ENCODE measurements at regions not wholly inside any gene's neighbourhood (a gene's known extent, or its start where the extent isn't known, plus 50 kb on each side); places are given as distances from the start of the nearest gene placed in this dataset.

- peaks cover 37% of the 10 kb centered on the region for H3K4me1 ChIP-seq (ENCODE audit: insufficient read depth, low read length, poor library complexity, severe bottlenecking)
- no peak overlapping the region for H3K27ac ChIP-seq (ENCODE audit: low read depth, low read length, poor library complexity, severe bottlenecking)
These were observed 115.7 kb downstream of the RPL22L1 start for GRCh38 chr3:170754311-170754693.

GRCh38 chr3:170753421-170754310, 116.3 kb downstream of the RPL22L1 start:
- Histone ChIP-seq H3K4me1 (ENCODE audit: insufficient read depth, low read length, poor library complexity, severe bottlenecking) (peaks cover 37% of the 10 kb centered on the region), H3K27me3 (replicated peaks; ENCODE audit: insufficient read depth, low read depth, low read length, poor library complexity) (no peaks in the 10 kb centered on the region), H3K27ac (ENCODE audit: low read depth, low read length, poor library complexity, severe bottlenecking) (no peak overlapping the region), H3K36me3 (ENCODE audit: insufficient read depth, low read length, poor library complexity, severe bottlenecking) (no peaks in the 10 kb centered on the region), H3K4me3 (ENCODE audit: low read depth, low read length, poor library complexity, severe bottlenecking) (no peak overlapping the region), H3K9me3 (ENCODE audit: low read depth, low read length, poor library complexity, severe bottlenecking) (no peaks in the 10 kb centered on the region)
- CTCF ChIA-PET, result no interaction called here
- no TSS peak for BruUV-seq (replicated peaks)
- intact Hi-C loops (cut with micrococcal nuclease; ENCODE audit: unreplicated experiment), result no loop called here
- POLR2A ChIA-PET (ENCODE audit: low non-redundant PET), result interaction anchor here (0.7 kb wide), 1 partner anchor 486 kb away, joined by 4 read pairs; no protein-coding TSS in a partner anchor
- no peak for TF ChIP-seq EZH2 (IDR thresholded peaks at IDR 0.05; ENCODE audit: borderline replicate concordance, low read depth, low read length, poor library complexity, severe bottlenecking)
- TF ChIP-seq CTCF (conservative IDR thresholded peaks at IDR 0.05; ENCODE audit: low read depth, low read length), result no peak
- peak; percentile 49 for DNase-seq (ENCODE audit: low spot score)

More at GRCh38 chr3:170754311-170754693, 115.7 kb downstream of the RPL22L1 start:
- TF ChIP-seq EZH2 (IDR thresholded peaks at IDR 0.05; ENCODE audit: borderline replicate concordance, low read depth, low read length, poor library complexity, severe bottlenecking), result no peak
- no peak for TF ChIP-seq CTCF (conservative IDR thresholded peaks at IDR 0.05; ENCODE audit: low read depth, low read length)
- Histone ChIP-seq H3K27me3 (replicated peaks; ENCODE audit: insufficient read depth, low read depth, low read length, poor library complexity) (no peaks in the 10 kb centered on the region), H3K36me3 (ENCODE audit: insufficient read depth, low read length, poor library complexity, severe bottlenecking) (no peaks in the 10 kb centered on the region), H3K4me3 (ENCODE audit: low read depth, low read length, poor library complexity, severe bottlenecking) (no peak overlapping the region), H3K9me3 (ENCODE audit: low read depth, low read length, poor library complexity, severe bottlenecking) (no peaks in the 10 kb centered on the region)
- no peak for DNase-seq (ENCODE audit: low spot score)
- no TSS peak for BruUV-seq (replicated peaks)
- POLR2A ChIA-PET (ENCODE audit: low non-redundant PET), result no interaction called here
- CTCF ChIA-PET, result no interaction called here
- intact Hi-C loops (cut with micrococcal nuclease; ENCODE audit: unreplicated experiment), result no loop called here

- TF ChIP-seq CTCF (conservative IDR thresholded peaks at IDR 0.05; ENCODE audit: low read depth, low read length) (no peak), EZH2 (IDR thresholded peaks at IDR 0.05; ENCODE audit: borderline replicate concordance, low read depth, low read length, poor library complexity, severe bottlenecking) (no peak)
- Histone ChIP-seq H3K27me3 (replicated peaks; ENCODE audit: insufficient read depth, low read depth, low read length, poor library complexity) (no peaks in the 10 kb centered on the region), H3K27ac (ENCODE audit: low read depth, low read length, poor library complexity, severe bottlenecking) (peak overlapping the region; percentile 79), H3K36me3 (ENCODE audit: insufficient read depth, low read length, poor library complexity, severe bottlenecking) (no peaks in the 10 kb centered on the region), H3K4me1 (ENCODE audit: insufficient read depth, low read length, poor library complexity, severe bottlenecking) (peaks cover 37% of the 10 kb centered on the region), H3K9me3 (ENCODE audit: low read depth, low read length, poor library complexity, severe bottlenecking) (no peaks in the 10 kb centered on the region), H3K4me3 (ENCODE audit: low read depth, low read length, poor library complexity, severe bottlenecking) (no peak overlapping the region)
- intact Hi-C loops (cut with micrococcal nuclease; ENCODE audit: unreplicated experiment), result no loop called here
- BruUV-seq (replicated peaks), result no TSS peak
- ChIA-PET POLR2A (ENCODE audit: low non-redundant PET) (interaction anchor here (0.7 kb wide), 1 partner anchor 487 kb away, joined by 4 read pairs; no protein-coding TSS in a partner anchor), CTCF (no interaction called here)
- no peak for DNase-seq (ENCODE audit: low spot score)
These were observed 117.3 kb downstream of the RPL22L1 start for GRCh38 chr3:170752571-170753155.

All from A673 (cell line).